ENCODE measurements at regions not wholly inside any gene's neighbourhood (a gene's known extent, or its start where the extent isn't known, plus 50 kb on each side); places are given as distances from the start of the nearest gene placed in this dataset.

- TF ChIP-seq BCL11A (IDR thresholded peaks at IDR 0.05; ENCODE audit: low read depth in 2 of 2, low read length in 2 of 2) (no peak), EZH2 (IDR thresholded peaks at IDR 0.05; ENCODE audit: low read depth, low read length, severe bottlenecking) (no peak)
Measured at GRCh38 chr14:106683631-106684030, 1157.2 kb downstream of the TMEM121 start (continued).

Data from H1 (cell line).